Skeletal muscle satellite cell (primary cell): ENCODE measurements at regions not wholly inside any gene's neighbourhood (a gene's known extent, or its start where the extent isn't known, plus 50 kb on each side); places are given as distances from the start of the nearest gene placed in this dataset.

Experiments used
- H3K27me3 ChIP-seq: 2 replicates; pipeline ENCODE4 v1.7.0; 2013; ENCODE audit warnings: low read length; ENCODE audit not compliant: control insufficient read depth, insufficient read depth
- H3K36me3 ChIP-seq: 2 replicates; pipeline ENCODE4 v1.7.0; 2013; ENCODE audit warnings: mild to moderate bottlenecking, control low read depth, low read length; ENCODE audit not compliant: insufficient read depth
- H3K4me1 ChIP-seq: 2 replicates; pipeline ENCODE4 v1.7.0; 2013; ENCODE audit warnings: low read length; ENCODE audit not compliant: control insufficient read depth, insufficient read depth
- H3K4me2 ChIP-seq: 2 replicates; pipeline ENCODE4 v1.7.0; 2013; ENCODE audit warnings: mild to moderate bottlenecking, low read length
- H3K4me3 ChIP-seq: 2 replicates; pipeline ENCODE4 v1.7.0; 2013; ENCODE audit warnings: low read length
- H3K9ac ChIP-seq: 2 replicates; pipeline ENCODE4 v1.7.0; 2013; ENCODE audit warnings: mild to moderate bottlenecking, low read depth, low read length, moderate library complexity
- H3K9me3 ChIP-seq: replicated peaks from 2 replicates; pipeline ENCODE4 v1.7.0; 2013; ENCODE audit warnings: mild to moderate bottlenecking, control low read depth, low read length

GRCh38 chr10:9012312-9012711 lies 957.8 kb downstream of the GATA3 start:
- H3K4me2 ChIP-seq, result peak overlapping the region; percentile 52
- peaks cover 41% of the 10 kb centered on the region for H3K4me1 ChIP-seq
- H3K4me3 ChIP-seq, result no peak overlapping the region
- peak overlapping the region; percentile 72 for H3K9ac ChIP-seq
- no peaks in the 10 kb centered on the region for H3K9me3 ChIP-seq
- H3K36me3 ChIP-seq, result no peaks in the 10 kb centered on the region
- no peaks in the 10 kb centered on the region for H3K27me3 ChIP-seq

GRCh38 chr10:9015005-9015404 lies 960.5 kb downstream of the GATA3 start:
- H3K36me3 ChIP-seq, result no peaks in the 10 kb centered on the region
- peaks cover 48% of the 10 kb centered on the region for H3K4me1 ChIP-seq
- H3K27me3 ChIP-seq, result no peaks in the 10 kb centered on the region
- no peak overlapping the region for H3K4me2 ChIP-seq
- H3K9me3 ChIP-seq, result no peaks in the 10 kb centered on the region
- no peak overlapping the region for H3K9ac ChIP-seq
- H3K4me3 ChIP-seq, result no peak overlapping the region

DNA sequence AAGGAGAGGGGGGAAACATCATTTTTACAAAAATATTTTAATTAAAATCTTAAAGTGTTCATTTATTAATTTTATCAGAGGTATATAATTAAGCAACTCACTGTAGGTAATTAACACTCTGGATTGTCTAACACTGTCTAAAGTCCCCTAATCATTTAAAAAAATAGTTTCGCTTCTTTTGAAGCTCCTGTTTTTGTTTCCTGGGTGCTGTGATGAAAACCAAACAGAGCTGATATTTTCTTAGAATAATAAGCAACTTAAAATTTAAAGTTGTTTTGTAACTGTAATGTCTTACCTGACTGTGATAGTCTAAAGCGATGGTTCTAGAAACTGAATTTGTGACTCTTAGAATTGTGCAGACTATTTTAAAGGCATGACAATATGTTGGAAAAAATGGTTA lies 961.0 kb downstream of the GATA3 start:
- no peak overlapping the region for H3K4me3 ChIP-seq
- H3K4me1 ChIP-seq, result peaks cover 44% of the 10 kb centered on the region

GRCh38 chr10:9016930-9017329 lies 962.4 kb downstream of the GATA3 start:
- no peaks in the 10 kb centered on the region for H3K27me3 ChIP-seq
- no peaks in the 10 kb centered on the region for H3K36me3 ChIP-seq
- H3K4me1 ChIP-seq, result peaks cover 31% of the 10 kb centered on the region
- H3K4me2 ChIP-seq, result no peak overlapping the region
- H3K9ac ChIP-seq, result no peak overlapping the region
- H3K4me3 ChIP-seq, result no peak overlapping the region
- no peaks in the 10 kb centered on the region for H3K9me3 ChIP-seq

More for the DNA sequence above, 961.0 kb downstream of the GATA3 start:
- H3K36me3 ChIP-seq, result no peaks in the 10 kb centered on the region
- H3K9me3 ChIP-seq, result no peaks in the 10 kb centered on the region
- H3K27me3 ChIP-seq, result no peaks in the 10 kb centered on the region
- no peak overlapping the region for H3K9ac ChIP-seq
- no peak overlapping the region for H3K4me2 ChIP-seq

DNA sequence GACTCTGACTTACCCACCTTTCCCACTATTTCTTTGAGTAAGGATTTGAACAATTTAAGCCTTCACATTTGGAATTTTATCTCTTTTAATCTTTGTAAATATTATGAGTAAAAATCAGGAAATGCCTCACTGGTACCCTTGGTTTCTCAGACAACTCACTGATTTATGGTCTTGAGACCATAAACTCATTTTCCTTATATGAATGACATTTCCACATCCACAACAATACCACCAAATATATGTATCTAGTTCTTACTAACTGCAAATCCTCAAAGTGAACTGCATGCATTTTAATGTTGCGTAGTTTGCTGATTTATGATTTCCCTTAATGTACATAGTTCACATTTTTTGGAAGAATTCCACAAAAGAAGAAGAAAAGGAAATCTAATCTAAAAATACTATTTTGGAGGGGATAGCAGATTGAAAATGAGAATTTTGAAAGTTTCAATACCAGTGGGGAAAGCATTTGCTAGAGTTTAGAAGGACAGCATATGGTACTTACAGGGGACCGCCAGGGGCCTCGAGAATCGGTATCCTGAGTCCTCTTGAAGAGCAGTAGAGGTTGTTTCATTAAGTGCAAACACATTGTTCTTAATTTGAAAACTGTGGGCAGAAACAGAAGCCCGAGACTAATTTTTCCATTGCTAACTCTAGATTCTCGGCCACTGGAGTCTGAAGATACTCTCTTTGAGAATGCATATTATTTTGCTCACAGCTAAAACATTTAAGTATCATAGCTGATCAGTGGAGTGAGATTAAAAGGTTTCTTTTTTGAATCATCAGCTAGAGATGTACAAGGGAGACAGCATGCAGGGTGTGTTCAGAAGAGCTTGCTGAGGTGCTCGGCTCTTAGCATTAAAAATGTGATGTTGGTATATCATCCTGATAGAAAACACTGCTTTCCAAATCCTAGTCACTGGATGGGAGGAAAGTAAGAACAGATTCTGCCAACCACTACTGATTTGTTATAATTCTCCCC lies 964.0 kb downstream of the GATA3 start:
- Histone ChIP-seq H3K4me3 (no peak overlapping the region), H3K36me3 (no peaks in the 10 kb centered on the region), H3K4me2 (peak overlapping the region; percentile 9), H3K4me1 (peaks cover 18% of the 10 kb centered on the region), H3K9me3 (no peaks in the 10 kb centered on the region), H3K9ac (no peak overlapping the region), H3K27me3 (no peaks in the 10 kb centered on the region)

DNA sequence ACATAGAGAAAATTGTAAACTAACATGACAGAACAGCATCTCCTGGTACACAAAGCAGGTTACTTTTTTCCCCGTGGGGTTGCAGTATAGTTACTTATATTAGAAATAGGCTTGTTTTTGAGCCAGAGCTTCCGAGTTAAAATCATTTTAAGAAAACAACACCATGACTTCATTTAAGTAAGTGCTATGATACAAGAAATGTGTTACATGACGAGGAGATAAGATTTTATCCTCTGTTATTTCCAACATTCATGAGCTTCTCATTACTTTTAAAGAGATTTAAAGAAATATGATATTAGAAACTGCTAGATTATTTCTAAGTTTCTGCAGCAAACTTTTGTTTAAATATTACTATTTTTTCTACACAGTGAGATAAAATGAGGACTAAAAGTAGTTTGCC lies 968.7 kb downstream of the GATA3 start:
- no peaks in the 10 kb centered on the region for H3K27me3 ChIP-seq
- peaks cover 20% of the 10 kb centered on the region for H3K4me1 ChIP-seq
- no peak overlapping the region for H3K9ac ChIP-seq
- no peak overlapping the region for H3K4me2 ChIP-seq
- H3K36me3 ChIP-seq, result no peaks in the 10 kb centered on the region
- H3K9me3 ChIP-seq, result no peaks in the 10 kb centered on the region
- no peak overlapping the region for H3K4me3 ChIP-seq

- Histone ChIP-seq H3K4me3 (no peak overlapping the region), H3K4me1 (peaks cover 11% of the 10 kb centered on the region), H3K9me3 (no peaks in the 10 kb centered on the region), H3K9ac (no peak overlapping the region), H3K36me3 (no peaks in the 10 kb centered on the region), H3K27me3 (no peaks in the 10 kb centered on the region), H3K4me2 (no peak overlapping the region)
These were observed 969.7 kb downstream of the GATA3 start for GRCh38 chr10:9024210-9024609.

- no peak overlapping the region for H3K4me3 ChIP-seq
- no peaks in the 10 kb centered on the region for H3K27me3 ChIP-seq
- H3K9ac ChIP-seq, result no peak overlapping the region
- H3K4me2 ChIP-seq, result no peak overlapping the region
- no peaks in the 10 kb centered on the region for H3K36me3 ChIP-seq
- H3K9me3 ChIP-seq, result no peaks in the 10 kb centered on the region
- peaks cover 11% of the 10 kb centered on the region for H3K4me1 ChIP-seq
These were observed 973.7 kb downstream of the GATA3 start for GRCh38 chr10:9028231-9028630.

DNA sequence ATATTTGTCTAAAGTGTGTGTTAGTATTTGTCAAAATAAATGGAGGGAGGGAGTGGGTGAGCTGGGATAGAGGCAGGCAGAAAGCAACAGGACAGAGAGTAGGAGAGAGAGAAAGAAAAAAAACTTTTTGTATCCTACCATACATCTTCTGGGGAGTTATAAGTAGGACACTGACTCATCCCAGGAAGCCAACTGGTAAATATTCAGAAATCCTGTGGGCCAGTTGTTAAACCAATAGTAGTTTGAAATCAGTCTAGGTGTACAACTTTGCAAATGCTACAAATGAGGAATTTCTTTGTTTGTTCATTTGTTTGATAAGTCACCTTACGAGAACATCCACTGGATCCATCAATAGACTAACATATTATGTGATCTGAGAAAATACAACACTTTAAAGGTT lies 980.9 kb downstream of the GATA3 start:
- Histone ChIP-seq H3K9me3 (no peaks in the 10 kb centered on the region), H3K4me3 (no peak overlapping the region), H3K4me1 (peaks cover 11% of the 10 kb centered on the region), H3K36me3 (no peaks in the 10 kb centered on the region), H3K27me3 (no peaks in the 10 kb centered on the region), H3K4me2 (no peak overlapping the region), H3K9ac (no peak overlapping the region)

DNA sequence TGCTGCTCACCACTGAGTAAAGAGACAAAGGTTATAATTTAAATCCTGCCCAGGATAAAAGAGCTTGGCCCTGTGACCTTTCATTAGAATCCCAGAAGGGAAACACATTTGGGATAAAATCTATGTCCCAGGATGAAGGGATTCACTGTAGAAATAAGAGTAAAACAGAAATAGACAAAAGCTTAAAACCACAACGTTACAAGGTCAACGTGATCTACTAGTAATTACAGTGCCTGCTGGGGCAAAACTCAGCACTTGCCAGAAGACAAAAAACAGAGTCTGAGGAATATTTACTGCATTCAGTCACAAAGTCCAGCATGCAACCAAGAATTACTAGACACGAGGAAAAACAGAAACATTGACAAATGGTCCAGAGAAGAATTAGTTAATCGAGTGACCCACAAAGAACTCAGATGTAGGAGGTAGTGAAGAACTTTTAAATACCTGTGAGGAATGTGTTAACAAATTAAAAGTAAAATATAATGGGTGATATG lies 982.3 kb downstream of the GATA3 start:
- H3K4me3 ChIP-seq, result no peak overlapping the region
- H3K4me2 ChIP-seq, result no peak overlapping the region
- no peaks in the 10 kb centered on the region for H3K36me3 ChIP-seq
- no peaks in the 10 kb centered on the region for H3K27me3 ChIP-seq
- H3K4me1 ChIP-seq, result peaks cover 11% of the 10 kb centered on the region
- no peaks in the 10 kb centered on the region for H3K9me3 ChIP-seq
- H3K9ac ChIP-seq, result no peak overlapping the region

DNA sequence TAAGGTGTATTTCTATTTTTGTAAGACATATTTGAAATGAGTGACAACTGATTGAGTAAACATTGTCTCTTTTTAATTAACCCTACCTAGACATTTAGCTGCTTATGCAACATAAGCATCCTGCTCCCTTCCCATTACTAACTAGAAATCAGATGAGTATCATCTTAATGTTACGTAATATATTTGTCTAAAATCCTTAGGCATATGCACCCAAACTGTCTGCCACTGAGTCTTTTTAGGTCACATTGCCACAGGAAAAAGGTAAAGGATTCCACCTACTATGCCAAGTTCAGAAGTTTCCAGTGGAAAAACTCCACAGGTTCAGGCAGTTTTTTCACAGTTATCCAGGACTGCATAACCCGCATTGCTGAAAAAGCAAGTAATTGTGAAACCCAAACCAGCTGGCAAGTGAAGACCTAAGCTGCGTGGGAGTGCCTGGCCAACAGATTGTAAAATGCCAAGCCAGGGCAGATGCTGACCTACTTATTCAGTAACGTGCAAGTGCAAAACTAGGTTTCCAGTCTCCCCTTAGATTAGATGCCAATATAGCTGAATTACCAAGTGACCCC lies 983.7 kb downstream of the GATA3 start:
- H3K4me2 ChIP-seq, result peak overlapping the region; percentile 52
- H3K4me1 ChIP-seq, result peaks cover 11% of the 10 kb centered on the region
- no peak overlapping the region for H3K4me3 ChIP-seq
- H3K9me3 ChIP-seq, result no peaks in the 10 kb centered on the region
- H3K27me3 ChIP-seq, result no peaks in the 10 kb centered on the region
- no peaks in the 10 kb centered on the region for H3K36me3 ChIP-seq
- no peak overlapping the region for H3K9ac ChIP-seq
